Lower lobe of right lung (tissue), 2 donors: ENCODE measurements at regions not wholly inside any gene's neighbourhood (a gene's known extent, or its start where the extent isn't known, plus 50 kb on each side); places are given as distances from the start of the nearest gene placed in this dataset.

Experiments used
- ATAC-seq, 2 donors: fragments of 200-7000 bp; cut with Tn5 transposase; one replicate each; pipeline ENCODE4 v1.9.1; 2020 to 2022; ENCODE audit warnings: mild to moderate bottlenecking in 2 of 2, moderate library complexity in 2 of 2
- DNase-seq: peaks from one replicate; pipeline ENCODE4 v3.0.0-alpha.2; 2020
- H3K27ac ChIP-seq: fragments of 200-600 bp; one replicate; pipeline ENCODE4 v1.8.0; 2022
- H3K27me3 ChIP-seq: fragments of 200-600 bp; one replicate; pipeline ENCODE4 v1.8.0; 2022; ENCODE audit warnings: low read depth
- H3K36me3 ChIP-seq: fragments of 200-600 bp; one replicate; pipeline ENCODE4 v1.8.0; 2022; ENCODE audit warnings: mild to moderate bottlenecking
- H3K4me1 ChIP-seq: fragments of 200-600 bp; one replicate; pipeline ENCODE4 v1.8.0; 2022
- H3K4me3 ChIP-seq: fragments of 200-600 bp; one replicate; pipeline ENCODE4 v1.8.0; 2022; ENCODE audit warnings: mild to moderate bottlenecking
- H3K9me3 ChIP-seq: fragments of 200-600 bp; one replicate; pipeline ENCODE4 v1.8.0; 2022
- CTCF ChIP-seq: fragments of 200-600 bp; IDR thresholded peaks from one replicate; pipeline ENCODE4 v1.8.0; 2022; ENCODE audit warnings: antibody characterized with exemption, mild to moderate bottlenecking
- intact Hi-C: fragments of 100-400 bp; cut with DNase I; formaldehyde crosslinking; loops from one replicate; pipeline ENCODE4 v1.11.0; 2022
- donor health status: DM: no; HTN: yes; CAD: no; lungs with severe emphysema.

GRCh38 chr13:53642306-53642705 is 613.7 kb downstream of the OLFM4 start:
- DNase-seq, result no peak
- intact Hi-C loops, result no loop called here
- TF ChIP-seq CTCF, result no peak

GRCh38 chr13:53648673-53649072 is 620.1 kb downstream of the OLFM4 start:
- intact Hi-C loops, result no loop called here
- TF ChIP-seq CTCF, result no peak
- ATAC-seq (no peak), DNase-seq (no peak)
- Histone ChIP-seq H3K27me3 (no peaks in the 10 kb centered on the region), H3K4me3 (no peak overlapping the region), H3K36me3 (no peaks in the 10 kb centered on the region), H3K27ac (no peak overlapping the region), H3K9me3 (no peaks in the 10 kb centered on the region), H3K4me1 (no peaks in the 10 kb centered on the region)

More at GRCh38 chr13:53642306-53642705, 613.7 kb downstream of the OLFM4 start:
- no peaks in the 10 kb centered on the region for H3K36me3 ChIP-seq
- H3K27ac ChIP-seq, result no peak overlapping the region
- H3K4me3 ChIP-seq, result no peak overlapping the region
- H3K4me1 ChIP-seq, result no peaks in the 10 kb centered on the region
- H3K27me3 ChIP-seq, result no peaks in the 10 kb centered on the region
- no peak for ATAC-seq
- H3K9me3 ChIP-seq, result no peaks in the 10 kb centered on the region

GRCh38 chr13:53672005-53672404 is 643.4 kb downstream of the OLFM4 start:
- intact Hi-C loops, result no loop called here

GRCh38 chr13:53683146-53683545 is 654.5 kb downstream of the OLFM4 start:
- no peaks in the 10 kb centered on the region for H3K36me3 ChIP-seq
- peaks cover 7% of the 10 kb centered on the region for H3K9me3 ChIP-seq
- no peaks in the 10 kb centered on the region for H3K4me1 ChIP-seq
- H3K4me3 ChIP-seq, result no peak overlapping the region
- no peaks in the 10 kb centered on the region for H3K27me3 ChIP-seq
- DNase-seq (no peak), ATAC-seq (no peak)
- intact Hi-C loops, result no loop called here
- no peak overlapping the region for H3K27ac ChIP-seq
- no peak for TF ChIP-seq CTCF

More at GRCh38 chr13:53672005-53672404, 643.4 kb downstream of the OLFM4 start:
- no peak for TF ChIP-seq CTCF
- no peak overlapping the region for H3K4me3 ChIP-seq
- no peaks in the 10 kb centered on the region for H3K4me1 ChIP-seq
- H3K27ac ChIP-seq, result no peak overlapping the region
- ATAC-seq (no peak), DNase-seq (no peak)
- H3K36me3 ChIP-seq, result no peaks in the 10 kb centered on the region
- no peaks in the 10 kb centered on the region for H3K9me3 ChIP-seq
- no peaks in the 10 kb centered on the region for H3K27me3 ChIP-seq

- Histone ChIP-seq H3K4me3 (no peak overlapping the region), H3K9me3 (peaks cover 3% of the 10 kb centered on the region), H3K27me3 (no peaks in the 10 kb centered on the region), H3K27ac (no peak overlapping the region), H3K36me3 (no peaks in the 10 kb centered on the region), H3K4me1 (no peaks in the 10 kb centered on the region)
- no peak for TF ChIP-seq CTCF
- intact Hi-C loops, result no loop called here
- ATAC-seq, result no peak
- no peak for DNase-seq
Measured at GRCh38 chr13:53683608-53684007, 655.0 kb downstream of the OLFM4 start.

- TF ChIP-seq CTCF, result no peak
- H3K4me3 ChIP-seq, result no peak overlapping the region
- intact Hi-C loops, result no loop called here
- no peak for DNase-seq
- ATAC-seq, result no peak
- H3K9me3 ChIP-seq, result no peaks in the 10 kb centered on the region
- H3K27me3 ChIP-seq, result no peaks in the 10 kb centered on the region
- H3K4me1 ChIP-seq, result no peaks in the 10 kb centered on the region
- H3K27ac ChIP-seq, result no peak overlapping the region
- no peaks in the 10 kb centered on the region for H3K36me3 ChIP-seq
Measured at GRCh38 chr13:53691417-53691816, 662.8 kb downstream of the OLFM4 start.
